Muscle layer of duodenum (tissue), 2 donors: ENCODE measurements at regions not wholly inside any gene's neighbourhood (a gene's known extent, or its start where the extent isn't known, plus 50 kb on each side); places are given as distances from the start of the nearest gene placed in this dataset.

Experiments
- H3K27ac ChIP-seq: one replicate; pipeline ENCODE4 v1.7.0; 2013; ENCODE audit warnings: mild to moderate bottlenecking, low read length
- H3K27me3 ChIP-seq: one replicate; pipeline ENCODE4 v1.7.0; 2013; ENCODE audit warnings: low read depth, mild to moderate bottlenecking, control low read depth, low read length
- H3K36me3 ChIP-seq, 2 donors: one replicate each; pipeline ENCODE4 v1.7.0; 2013; ENCODE audit warnings: low read length in 2 of 2, control low read depth in 1 of 2, mild to moderate bottlenecking in 1 of 2; ENCODE audit not compliant: insufficient read depth in 2 of 2, control insufficient read depth in 1 of 2
- H3K4me1 ChIP-seq, 2 donors: one replicate each; pipeline ENCODE4 v1.7.0; 2013; ENCODE audit warnings: low read length in 2 of 2, mild to moderate bottlenecking in 2 of 2, control low read depth in 1 of 2, moderate library complexity in 1 of 2; ENCODE audit not compliant: insufficient read depth in 2 of 2, control insufficient read depth in 1 of 2
- H3K4me3 ChIP-seq, 2 donors: one replicate each; pipeline ENCODE4 v1.7.0; 2013; ENCODE audit warnings: low read length in 2 of 2, low read depth in 1 of 2, mild to moderate bottlenecking in 1 of 2
- H3K9me3 ChIP-seq, 2 donors: one replicate each; pipeline ENCODE4 v1.7.0; 2013; ENCODE audit warnings: low read length in 2 of 2, control low read depth in 1 of 2, mild to moderate bottlenecking in 1 of 2; ENCODE audit not compliant: control insufficient read depth in 1 of 2
- donor health status: healthy.

GRCh38 chr1:234842726-234843641 lies 233.0 kb upstream of the IRF2BP2 start:
- H3K4me3 ChIP-seq, result no peak overlapping the region
- no peaks in the 10 kb centered on the region for H3K27me3 ChIP-seq
- H3K9me3 ChIP-seq, result no peaks in the 10 kb centered on the region
- H3K27ac ChIP-seq, result no peak overlapping the region
- no peaks in the 10 kb centered on the region for H3K36me3 ChIP-seq
- H3K4me1 ChIP-seq, result peaks cover 4 to 7% of the 10 kb centered on the region in 2 donors

- Histone ChIP-seq H3K4me1 (peaks cover 4 to 7% of the 10 kb centered on the region in 2 donors), H3K27me3 (no peaks in the 10 kb centered on the region), H3K4me3 (no peak overlapping the region), H3K27ac (no peak overlapping the region), H3K9me3 (no peaks in the 10 kb centered on the region), H3K36me3 (no peaks in the 10 kb centered on the region)
These were observed 231.8 kb upstream of the IRF2BP2 start for GRCh38 chr1:234841710-234842231.

- peaks cover 4 to 7% of the 10 kb centered on the region in 2 donors for H3K4me1 ChIP-seq
- H3K27me3 ChIP-seq, result no peaks in the 10 kb centered on the region
- no peak overlapping the region for H3K4me3 ChIP-seq
- no peaks in the 10 kb centered on the region for H3K9me3 ChIP-seq
- H3K27ac ChIP-seq, result no peak overlapping the region
- no peaks in the 10 kb centered on the region for H3K36me3 ChIP-seq
These were observed 231.3 kb upstream of the IRF2BP2 start for GRCh38 chr1:234841281-234841680.

GRCh38 chr1:234840843-234841242 lies 230.9 kb upstream of the IRF2BP2 start:
- H3K27me3 ChIP-seq, result no peaks in the 10 kb centered on the region
- H3K9me3 ChIP-seq, result no peaks in the 10 kb centered on the region
- H3K27ac ChIP-seq, result no peak overlapping the region
- no peak overlapping the region for H3K4me3 ChIP-seq
- no peaks in the 10 kb centered on the region for H3K36me3 ChIP-seq
- peaks cover 4 to 7% of the 10 kb centered on the region in 2 donors for H3K4me1 ChIP-seq

- Histone ChIP-seq H3K4me3 (no peak overlapping the region), H3K36me3 (no peaks in the 10 kb centered on the region), H3K27me3 (no peaks in the 10 kb centered on the region), H3K9me3 (no peaks in the 10 kb centered on the region), H3K4me1 (peaks cover 4 to 7% of the 10 kb centered on the region in 2 donors), H3K27ac (no peak overlapping the region)
These were observed 230.3 kb upstream of the IRF2BP2 start for GRCh38 chr1:234840253-234840652.

- Histone ChIP-seq H3K27me3 (no peaks in the 10 kb centered on the region), H3K4me1 (peaks cover 4 to 7% of the 10 kb centered on the region in 2 donors), H3K27ac (no peak overlapping the region), H3K9me3 (no peaks in the 10 kb centered on the region), H3K36me3 (no peaks in the 10 kb centered on the region), H3K4me3 (no peak overlapping the region)
These were observed 229.7 kb upstream of the IRF2BP2 start for GRCh38 chr1:234839663-234840062.

- Histone ChIP-seq H3K4me1 (peaks cover 0 to 7% of the 10 kb centered on the region in 2 donors), H3K27ac (no peak overlapping the region), H3K36me3 (no peaks in the 10 kb centered on the region), H3K4me3 (no peak overlapping the region), H3K27me3 (no peaks in the 10 kb centered on the region), H3K9me3 (no peaks in the 10 kb centered on the region)
These were observed 228.8 kb upstream of the IRF2BP2 start for GRCh38 chr1:234838820-234839219.

- no peaks in the 10 kb centered on the region for H3K27me3 ChIP-seq
- H3K4me1 ChIP-seq, result peaks cover 0 to 7% of the 10 kb centered on the region in 2 donors
- no peak overlapping the region for H3K4me3 ChIP-seq
- H3K9me3 ChIP-seq, result no peaks in the 10 kb centered on the region
- H3K27ac ChIP-seq, result no peak overlapping the region
- H3K36me3 ChIP-seq, result no peaks in the 10 kb centered on the region
These were observed 228.2 kb upstream of the IRF2BP2 start for GRCh38 chr1:234838182-234838581.

- H3K27me3 ChIP-seq, result no peaks in the 10 kb centered on the region
- no peak overlapping the region for H3K27ac ChIP-seq
- H3K4me3 ChIP-seq, result no peak overlapping the region
- H3K4me1 ChIP-seq, result peaks cover 0 to 7% of the 10 kb centered on the region in 2 donors
- no peaks in the 10 kb centered on the region for H3K9me3 ChIP-seq
- H3K36me3 ChIP-seq, result no peaks in the 10 kb centered on the region
These were observed 227.7 kb upstream of the IRF2BP2 start for GRCh38 chr1:234837713-234838112.

GRCh38 chr1:234836776-234837357 lies 226.9 kb upstream of the IRF2BP2 start:
- Histone ChIP-seq H3K9me3 (no peaks in the 10 kb centered on the region), H3K4me1 (peaks cover 0 to 7% of the 10 kb centered on the region in 2 donors), H3K27me3 (no peaks in the 10 kb centered on the region), H3K4me3 (no peak overlapping the region), H3K36me3 (no peaks in the 10 kb centered on the region), H3K27ac (no peak overlapping the region)

- peaks cover 0 to 7% of the 10 kb centered on the region in 2 donors for H3K4me1 ChIP-seq
- H3K27me3 ChIP-seq, result no peaks in the 10 kb centered on the region
- no peaks in the 10 kb centered on the region for H3K9me3 ChIP-seq
- H3K4me3 ChIP-seq, result no peak overlapping the region
- no peaks in the 10 kb centered on the region for H3K36me3 ChIP-seq
- H3K27ac ChIP-seq, result no peak overlapping the region
These were observed 226.2 kb upstream of the IRF2BP2 start for GRCh38 chr1:234836045-234836681.
